DMS53 treated with DMSO at 0.1 percent for 48 hours (cell line): ENCODE measurements at regions not wholly inside any gene's neighbourhood (a gene's known extent, or its start where the extent isn't known, plus 50 kb on each side); places are given as distances from the start of the nearest gene placed in this dataset.

Experiments
- DNase-seq: peaks from one replicate; lab custom pipeline; 2025; ENCODE audit not compliant: unreplicated experiment; lab: John Stamatoyannopoulos, UW

GRCh38 chr3:152051501-152052404, 178.3 kb downstream of the SUCNR1 start:
- peak; percentile 56 for DNase-seq

DNA sequence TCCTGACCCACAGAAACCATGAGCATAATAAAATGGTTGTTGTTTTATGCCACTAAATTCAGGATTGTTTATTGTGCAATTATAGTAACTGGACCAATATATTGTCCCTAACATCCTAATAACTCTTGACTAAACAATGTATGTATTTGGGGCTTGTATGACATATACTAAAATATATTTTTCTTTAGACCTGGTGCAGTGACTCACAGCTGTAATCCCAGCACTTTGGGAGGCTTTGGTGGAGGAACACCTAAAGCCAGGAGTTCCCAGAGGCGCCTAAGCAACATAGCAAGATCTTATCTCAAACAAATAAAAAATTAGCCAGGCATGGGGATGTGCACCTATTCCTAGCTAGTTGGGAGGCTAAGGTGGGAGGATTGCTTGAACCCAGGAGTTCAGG, 180.4 kb downstream of the SUCNR1 start:
- no peak for DNase-seq

GRCh38 chr3:152054315-152054714, 180.9 kb downstream of the SUCNR1 start:
- DNase-seq: no peak

DNA sequence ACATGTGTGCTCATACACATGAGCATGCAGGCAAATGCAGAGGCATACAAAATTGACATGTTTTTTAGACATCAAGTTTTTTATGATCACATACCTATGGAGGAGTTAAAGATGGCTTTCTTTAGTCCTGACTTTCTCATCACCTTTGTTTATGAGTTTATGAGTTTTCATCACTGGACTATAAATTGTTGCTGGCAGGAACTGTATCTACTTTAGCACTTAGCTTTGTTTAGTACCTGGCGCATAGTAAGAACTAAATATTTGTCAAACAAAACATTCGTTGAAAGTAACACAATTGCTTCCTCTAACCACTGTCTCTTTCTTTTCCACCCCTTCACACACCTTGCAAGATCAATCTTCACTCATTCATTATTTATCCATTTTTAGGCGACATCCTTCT, 182.6 kb downstream of the SUCNR1 start:
- DNase-seq: no peak

DNA sequence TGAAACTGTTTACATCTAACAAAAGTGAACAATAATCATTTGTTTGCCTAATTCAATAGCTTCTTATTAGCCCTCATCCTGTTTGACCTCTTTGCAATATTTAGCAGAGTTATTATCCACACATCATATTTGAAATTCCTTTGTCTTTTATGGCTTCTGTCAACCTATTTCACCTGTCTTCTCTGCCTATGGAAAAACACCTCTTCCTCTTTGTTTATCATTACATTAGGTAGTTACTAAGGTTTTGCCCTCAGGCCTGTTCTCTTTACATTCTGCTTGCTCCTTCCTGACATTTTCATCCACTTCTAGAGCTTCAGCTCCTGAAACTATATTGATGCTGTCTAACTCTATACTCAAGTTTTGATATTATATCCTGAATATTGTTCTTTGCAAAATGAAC, 183.0 kb downstream of the SUCNR1 start:
- DNase-seq: no peak

- no peak for DNase-seq
Measured at GRCh38 chr3:152056987-152057386, 183.5 kb downstream of the SUCNR1 start.

DNA sequence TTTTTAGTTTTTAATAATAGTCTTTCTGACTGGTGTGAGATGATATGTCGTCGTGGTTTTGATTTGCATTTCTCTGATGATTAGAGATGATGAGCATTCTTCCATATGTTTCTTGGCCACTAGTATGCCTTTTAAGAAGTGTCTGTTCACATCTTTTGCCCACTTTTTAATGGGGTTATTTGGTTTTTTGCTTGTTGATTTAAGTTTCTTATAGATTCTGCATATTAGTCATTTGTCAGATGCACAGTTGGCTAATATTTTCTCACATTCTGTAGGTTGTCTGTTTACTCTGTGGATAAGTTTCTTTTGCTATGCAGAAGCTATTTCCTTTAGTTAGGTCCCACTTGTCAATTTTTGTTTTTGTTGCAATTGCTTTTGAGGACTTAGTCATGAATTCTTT, 185.4 kb downstream of the SUCNR1 start:
- DNase-seq: no peak

DNA sequence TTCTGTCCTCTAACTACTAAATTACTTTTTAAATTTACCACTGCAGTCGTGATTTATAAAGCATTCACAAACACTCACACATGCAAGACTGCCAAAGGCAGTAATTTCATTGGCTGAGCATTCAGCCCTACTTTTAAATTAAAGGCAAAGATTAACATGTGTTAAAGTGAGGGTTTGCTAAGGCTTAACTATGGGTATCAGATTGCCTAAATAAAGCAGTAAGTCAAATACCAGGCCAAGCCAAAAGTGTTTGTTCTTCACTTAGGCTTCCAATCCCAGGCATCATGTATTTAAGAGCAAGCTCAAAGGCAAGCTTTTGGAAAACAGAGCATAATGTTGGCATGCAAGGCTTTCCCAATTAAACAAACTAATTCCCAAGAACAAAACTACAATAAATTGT, 187.3 kb downstream of the SUCNR1 start:
- DNase-seq: peak; percentile 50

GRCh38 chr3:152061296-152061695, 187.9 kb downstream of the SUCNR1 start:
- DNase-seq: peak; percentile 21

DNA sequence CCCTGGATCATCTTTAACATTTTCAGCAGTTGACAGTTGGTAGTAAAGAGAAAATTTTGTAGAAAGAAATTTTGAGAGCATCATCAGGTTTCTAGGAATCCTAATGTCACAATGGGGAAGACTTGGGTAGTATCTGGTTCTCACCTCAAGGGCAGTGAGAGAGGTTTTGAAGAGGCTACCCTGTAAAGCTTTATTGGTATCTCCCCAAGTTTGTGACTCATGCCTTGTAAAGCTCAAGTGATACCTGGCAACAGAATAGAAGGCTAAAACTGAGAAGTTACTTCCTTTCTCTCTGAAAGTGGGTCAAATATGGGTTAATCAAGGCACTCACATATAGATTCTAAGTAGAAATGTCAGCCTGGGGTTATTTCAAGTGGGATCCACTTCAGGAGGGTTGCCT, 196.4 kb downstream of the SUCNR1 start:
- no peak for DNase-seq

DNA sequence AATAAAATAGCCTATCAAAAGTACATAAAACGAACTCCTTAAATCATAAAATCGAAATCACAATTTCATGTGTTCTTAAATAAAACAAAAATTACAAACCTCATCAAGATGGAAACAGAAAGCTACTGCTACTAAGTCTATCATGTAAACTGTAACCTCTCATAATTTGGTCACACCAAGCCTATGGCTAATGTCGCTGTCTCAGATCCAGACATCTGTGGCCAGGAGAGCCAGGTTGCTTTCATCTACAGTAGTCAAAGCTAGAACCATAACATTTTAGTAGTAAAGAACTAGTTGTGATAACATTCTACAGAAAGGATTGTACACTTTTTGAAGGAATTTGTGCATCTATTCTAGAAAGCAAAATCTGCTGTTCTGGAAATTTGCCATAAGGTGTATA, 197.4 kb upstream of the MBNL1 start:
- no peak for DNase-seq

GRCh38 chr3:152071924-152072323, 196.8 kb upstream of the MBNL1 start:
- DNase-seq: no peak

DNA sequence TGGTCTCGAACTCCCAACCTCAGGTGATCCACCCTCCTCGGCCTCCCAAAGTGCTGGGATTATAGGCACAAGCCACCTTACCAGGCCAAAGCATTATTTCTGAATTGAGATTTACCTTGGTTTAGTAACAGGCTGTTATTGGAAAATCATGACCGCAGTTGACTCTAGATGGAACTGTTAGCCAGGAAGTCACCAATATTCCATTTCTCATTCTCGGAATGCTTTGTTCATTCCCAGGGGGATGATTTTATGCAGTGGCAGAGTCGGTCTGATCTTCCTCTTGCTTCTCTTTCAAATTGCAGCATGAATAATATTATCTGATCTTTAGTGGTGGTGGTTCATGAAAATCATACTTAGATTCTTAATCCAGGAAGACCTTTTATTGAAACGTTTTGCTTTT, 195.5 kb upstream of the MBNL1 start:
- DNase-seq: no peak

DNA sequence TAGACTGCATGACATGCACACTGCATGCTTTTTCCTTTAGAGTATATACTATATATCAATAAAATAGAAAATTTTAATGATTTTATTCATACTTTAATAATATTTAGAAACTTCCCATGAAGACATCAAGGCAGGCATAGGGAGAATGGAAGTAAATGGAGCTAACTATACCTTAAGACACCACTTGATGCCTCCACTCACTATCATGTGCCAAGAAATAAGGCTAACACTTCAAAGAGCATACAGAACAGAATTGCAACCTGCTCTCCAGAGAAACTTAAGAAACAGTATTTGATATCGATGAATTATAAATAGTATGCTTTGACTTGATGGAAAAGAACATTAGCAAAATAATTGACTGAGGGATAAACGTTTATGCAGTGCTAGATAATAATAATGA, 192.6 kb upstream of the MBNL1 start:
- DNase-seq: no peak

GRCh38 chr3:152079980-152080379, 188.7 kb upstream of the MBNL1 start:
- no peak for DNase-seq

- no peak for DNase-seq
Measured at GRCh38 chr3:152083135-152083534, 185.6 kb upstream of the MBNL1 start.

DNA sequence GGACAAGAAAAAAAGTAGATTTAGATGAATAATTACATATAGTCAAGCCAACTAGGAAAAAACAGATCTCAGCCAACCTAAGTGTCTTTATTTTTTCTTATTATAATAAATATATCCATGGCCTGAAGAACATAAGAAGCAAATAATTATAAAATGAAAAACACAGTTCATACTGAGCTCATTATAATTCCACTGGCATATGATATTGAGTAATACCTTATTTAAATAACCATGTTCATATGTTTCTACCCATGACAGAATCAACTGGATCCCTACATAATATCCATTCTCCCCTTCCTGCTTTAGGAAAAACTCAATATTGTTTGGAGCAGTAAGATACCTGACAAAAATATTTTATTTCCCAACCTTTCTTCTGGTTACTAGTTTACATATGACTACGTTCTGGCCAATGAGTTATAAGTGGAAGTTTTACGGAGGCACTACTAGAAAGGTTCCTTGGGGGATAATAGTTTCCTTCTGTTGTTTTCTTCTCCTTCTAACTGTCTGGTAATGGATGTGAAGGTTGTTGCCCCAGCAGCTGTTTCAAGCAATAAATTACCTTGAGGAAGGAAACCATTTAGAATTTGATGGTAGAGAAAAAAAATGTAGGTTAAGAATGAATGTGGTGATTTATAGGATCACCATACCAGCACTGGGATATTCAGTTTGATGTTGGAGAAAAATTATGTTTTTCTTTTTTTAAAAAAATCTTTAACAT, 184.1 kb upstream of the MBNL1 start:
- no peak for DNase-seq

- DNase-seq: no peak
Measured at GRCh38 chr3:152087153-152087552, 181.6 kb upstream of the MBNL1 start.

- no peak for DNase-seq
Measured at GRCh38 chr3:152089528-152089927, 179.2 kb upstream of the MBNL1 start.

GRCh38 chr3:152091725-152092124, 177.0 kb upstream of the MBNL1 start:
- DNase-seq: no peak

DNA sequence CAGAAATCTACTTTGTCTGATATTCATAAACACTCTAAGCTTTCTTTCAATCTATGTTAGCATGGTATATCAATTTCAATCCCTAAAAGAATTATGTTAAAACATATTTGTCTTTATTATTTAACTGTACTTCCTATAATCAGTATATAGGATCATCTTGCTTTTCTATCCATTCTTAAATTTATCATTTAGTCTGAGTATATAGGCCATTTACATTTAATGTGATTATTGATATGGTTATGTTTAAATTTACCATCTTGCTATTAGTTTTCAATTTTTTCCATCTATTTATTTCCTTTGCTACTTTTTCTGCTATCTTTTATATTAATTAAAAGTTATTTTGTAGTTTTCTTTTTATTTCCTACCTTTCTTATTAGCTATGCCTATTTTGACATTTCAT, 174.8 kb upstream of the MBNL1 start:
- no peak for DNase-seq

DNA sequence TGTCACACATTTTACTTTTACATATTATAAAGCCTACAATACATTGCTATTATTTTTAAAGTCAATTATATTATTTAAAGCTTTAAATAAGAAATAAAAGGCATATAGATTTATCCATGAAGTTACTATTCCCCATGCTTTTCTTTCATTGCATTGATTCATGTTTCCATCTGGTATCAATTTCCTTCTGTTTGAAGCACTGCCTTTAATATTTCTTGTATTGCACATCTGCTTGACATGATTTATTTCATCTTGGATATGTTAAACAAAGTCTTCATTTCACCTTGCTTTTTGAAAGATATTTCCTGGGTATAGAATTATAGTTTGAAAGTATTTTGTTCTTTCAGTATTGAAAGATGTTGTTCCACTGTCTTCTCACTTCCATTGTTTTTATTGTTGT, 174.3 kb upstream of the MBNL1 start:
- DNase-seq: no peak
